HEK293 (cell line): ENCODE measurements at regions not wholly inside any gene's neighbourhood (a gene's known extent, or its start where the extent isn't known, plus 50 kb on each side); places are given as distances from the start of the nearest gene placed in this dataset.

Source experiments
- CTCF ChIA-PET: fragments of 350-600 bp; formaldehyde crosslinking; extraction: SDS; loops from one replicate; lab custom pipeline; 2021; ENCODE audit warnings: antibody characterized with exemption; lab: Yijun Ruan, JAX
- POLR2A ChIA-PET: fragments of 300-600 bp; formaldehyde crosslinking; extraction: SDS; loops from one replicate; lab custom pipeline; 2020; ENCODE audit warnings: antibody characterized with exemption, inconsistent platforms; lab: Yijun Ruan, JAX
- H3K27ac ChIP-seq: fragments of 200-500 bp; sonication (Bioruptor generic); 2 replicates; pipeline ENCODE4 v1.5.1; 2014; ENCODE audit warnings: low read depth, low read length, control low read depth, inconsistent platforms; ENCODE audit errors: extremely low read depth
- H3K36me3 ChIP-seq, 2 experiments: fragments of 200-500 bp in 1 of 2; sonication (Bioruptor generic) in 1 of 2; 1 replicate in 1 of 2; 2 replicates in 1 of 2; pipeline ENCODE4 v1.5.1; 2014 to 2017; ENCODE audit warnings: inconsistent platforms in 2 of 2, low read length in 2 of 2; ENCODE audit not compliant: control insufficient read depth in 2 of 2, insufficient read depth in 1 of 2
- H3K4me1 ChIP-seq: fragments of 200-500 bp; sonication (Bioruptor generic); 2 replicates; pipeline ENCODE4 v1.5.1; 2014; ENCODE audit warnings: mild to moderate bottlenecking, low read length, inconsistent platforms; ENCODE audit not compliant: control insufficient read depth, insufficient read depth
- H3K4me3 ChIP-seq: 2 replicates; pipeline ENCODE4 v1.5.1; 2011; ENCODE audit warnings: low read depth, mild to moderate bottlenecking, control low read depth, low read length, moderate library complexity
- H3K9me3 ChIP-seq: fragments of 200-500 bp; sonication (Bioruptor generic); 2 replicates; pipeline ENCODE4 v1.5.1; 2014; ENCODE audit warnings: low read depth, low read length, inconsistent platforms; ENCODE audit not compliant: control insufficient read depth, insufficient read depth
- GLI4 ChIP-seq: fragments of 450-650 bp; formaldehyde crosslinking; IDR thresholded peaks from 2 replicates; pipeline ENCODE4 v1.5.1; 2016; ENCODE audit warnings: missing biosample characterization, missing genetic modification characterization
- INSM2 ChIP-seq: fragments of 450-650 bp; formaldehyde crosslinking; IDR thresholded peaks from 2 replicates; pipeline ENCODE4 v1.5.1; 2016; ENCODE audit warnings: missing biosample characterization, missing genetic modification characterization
- TSHZ1 ChIP-seq: fragments of 450-650 bp; formaldehyde crosslinking; IDR thresholded peaks from 2 replicates; pipeline ENCODE4 v1.5.1; 2016; ENCODE audit warnings: missing biosample characterization, missing genetic modification characterization, borderline replicate concordance
- ZBTB8A ChIP-seq: fragments of 450-650 bp; formaldehyde crosslinking; IDR thresholded peaks from 2 replicates; pipeline ENCODE4 v1.5.1; 2016; ENCODE audit warnings: missing biosample characterization, missing genetic modification characterization
- ZNF112 ChIP-seq: fragments of 450-650 bp; formaldehyde crosslinking; IDR thresholded peaks from 2 replicates; pipeline ENCODE4 v1.5.0; 2017; ENCODE audit warnings: missing biosample characterization, missing genetic modification characterization
- ZNF121 ChIP-seq: fragments of 450-650 bp; formaldehyde crosslinking; IDR thresholded peaks from 2 replicates; pipeline ENCODE4 v1.5.1; 2016; ENCODE audit warnings: missing biosample characterization, missing genetic modification characterization
- ZNF362 ChIP-seq: fragments of 450-650 bp; formaldehyde crosslinking; IDR thresholded peaks from 2 replicates; pipeline ENCODE4 v1.5.1; 2016; ENCODE audit warnings: missing biosample characterization, missing genetic modification characterization
- ZNF366 ChIP-seq: fragments of 450-650 bp; formaldehyde crosslinking; conservative IDR thresholded peaks from 2 replicates; pipeline ENCODE4 v1.5.1; 2016; ENCODE audit warnings: missing biosample characterization, missing genetic modification characterization
- ZNF391 ChIP-seq: fragments of 450-650 bp; formaldehyde crosslinking; IDR thresholded peaks from 2 replicates; pipeline ENCODE4 v1.5.1; 2016; ENCODE audit warnings: low read depth, missing biosample characterization, missing genetic modification characterization, borderline replicate concordance
- ZNF404 ChIP-seq: fragments of 450-650 bp; formaldehyde crosslinking; IDR thresholded peaks from 2 replicates; pipeline ENCODE4 v1.5.1; 2017; ENCODE audit warnings: missing biosample characterization, missing genetic modification characterization
- ZNF513 ChIP-seq: fragments of 450-650 bp; IDR thresholded peaks from 2 replicates; pipeline ENCODE4 v1.5.1; 2018; ENCODE audit warnings: missing biosample characterization, missing genetic modification characterization
- ZNF645 ChIP-seq: fragments of 450-650 bp; formaldehyde crosslinking; IDR thresholded peaks from 2 replicates; pipeline ENCODE4; 2016; ENCODE audit warnings: missing biosample characterization, missing genetic modification characterization
- ZNF654 ChIP-seq: fragments of 450-650 bp; formaldehyde crosslinking; IDR thresholded peaks from 2 replicates; pipeline ENCODE4 v1.5.1; 2016; ENCODE audit warnings: low read depth, missing biosample characterization, missing genetic modification characterization
- ZNF664 ChIP-seq: fragments of 450-650 bp; formaldehyde crosslinking; IDR thresholded peaks from 2 replicates; pipeline ENCODE4 v1.5.1; 2016; ENCODE audit warnings: missing biosample characterization, missing genetic modification characterization
- ZNF670 ChIP-seq: fragments of 450-650 bp; formaldehyde crosslinking; IDR thresholded peaks from 2 replicates; pipeline ENCODE4 v1.5.1; 2016; ENCODE audit warnings: missing biosample characterization, missing genetic modification characterization, low read depth
- ZNF707 ChIP-seq: fragments of 450-650 bp; formaldehyde crosslinking; IDR thresholded peaks from 2 replicates; pipeline ENCODE4 v1.5.1; 2016; ENCODE audit warnings: missing biosample characterization, missing genetic modification characterization
- ZNF76 ChIP-seq: fragments of 450-650 bp; formaldehyde crosslinking; IDR thresholded peaks from 2 replicates; pipeline ENCODE4; 2016; ENCODE audit warnings: low read depth, missing biosample characterization, missing genetic modification characterization, borderline replicate concordance
- ZNF777 ChIP-seq: fragments of 450-650 bp; formaldehyde crosslinking; IDR thresholded peaks from 2 replicates; pipeline ENCODE4 v1.5.1; 2017; ENCODE audit warnings: missing biosample characterization, missing genetic modification characterization, borderline replicate concordance

- TF ChIP-seq TSHZ1 (tag by site-specific recombination) (no peak), GLI4 (tag by site-specific recombination) (no peak), INSM2 (no peak)
Measured at GRCh38 chr4:181523973-181524372, 719.2 kb upstream of the TENM3 start (continued).

GRCh38 chr4:181524499-181524898, 718.7 kb upstream of the TENM3 start:
- CTCF ChIA-PET, result no interaction called here
- Histone ChIP-seq H3K36me3 (no peaks in the 10 kb centered on the region), H3K27ac (no peak overlapping the region), H3K4me1 (no peaks in the 10 kb centered on the region), H3K4me3 (no peak overlapping the region), H3K9me3 (no peaks in the 10 kb centered on the region)
- TF ChIP-seq ZNF121 (tag by site-specific recombination), result no peak
- POLR2A ChIA-PET, result no interaction called here

- no peaks in the 10 kb centered on the region for H3K9me3 ChIP-seq
- TF ChIP-seq ZNF670 (tag by site-specific recombination) (no peak), ZBTB8A (peak; percentile 41; the same call in 1 of the 2 replicates)
- TF ChIP-seq, all 188 proteins: peak for 1
- ChIA-PET CTCF (no interaction called here), POLR2A (no interaction called here)
- H3K36me3 ChIP-seq, result no peaks in the 10 kb centered on the region
- H3K4me3 ChIP-seq, result no peak overlapping the region
- H3K27ac ChIP-seq, result no peak overlapping the region
- no peaks in the 10 kb centered on the region for H3K4me1 ChIP-seq
Measured at GRCh38 chr4:181525634-181526033, 717.6 kb upstream of the TENM3 start.

GRCh38 chr4:181528570-181529184, 714.5 kb upstream of the TENM3 start:
- POLR2A ChIA-PET, result no interaction called here
- H3K4me3 ChIP-seq, result no peak overlapping the region
- H3K36me3 ChIP-seq, result no peaks in the 10 kb centered on the region
- no peaks in the 10 kb centered on the region for H3K4me1 ChIP-seq
- no peaks in the 10 kb centered on the region for H3K9me3 ChIP-seq
- H3K27ac ChIP-seq, result no peak overlapping the region
- CTCF ChIA-PET, result interaction anchor here (0.6 to 2.4 kb wide), 26 partner anchors 8 to 1731 kb away, joined by 3 to 41 read pairs (median 3); no protein-coding TSS in a partner anchor
- TF ChIP-seq ZNF645 (no peak), ZNF404 (tag by site-specific recombination) (no peak), ZNF513 (tag by site-specific recombination) (no peak), ZNF654 (tag by site-specific recombination) (peak; percentile 83), ZNF391 (no peak), ZNF777 (tag by site-specific recombination) (no peak), ZNF112 (tag by site-specific recombination) (no peak), ZNF362 (no peak), ZNF664 (tag by site-specific recombination) (no peak), ZNF707 (tag by site-specific recombination) (no peak), INSM2 (no peak), ZNF76 (tag by site-specific recombination) (no peak; the same call in 1 of the 2 replicates), ZNF366 (no peak)
